Panc1 (cell line): ENCODE measurements at regions not wholly inside any gene's neighbourhood (a gene's known extent, or its start where the extent isn't known, plus 50 kb on each side); places are given as distances from the start of the nearest gene placed in this dataset.

Experiments
- ATAC-seq: fragments of 200-7000 bp; cut with Tn5 transposase; 2 replicates; pipeline ENCODE4 v1.9.1; 2020; ENCODE audit warnings: mild to moderate bottlenecking, moderate library complexity
- BruUV-seq: library from RNA; stranded (reverse); fragments of 400-500 nt; replicated peaks from 2 replicates; lab custom pipeline; 2021; lab: Mats Ljungman, UMichigan
- CTCF ChIA-PET: fragments of 300-600 bp; sonication (Branson Sonifier 250); formaldehyde crosslinking; loops from one replicate; lab custom pipeline; 2022; ENCODE audit warnings: antibody characterized with exemption; lab: Charles Lee
- POLR2A ChIA-PET: fragments of 300-600 bp; sonication (Branson Sonifier 250); formaldehyde crosslinking; loops from one replicate; lab custom pipeline; 2022; ENCODE audit warnings: antibody characterized with exemption; lab: Charles Lee
- DNase-seq: peaks from one replicate; pipeline ENCODE4 v3.0.0-alpha.2; 2010; ENCODE audit warnings: low read depth, low spot score
- H3K27ac ChIP-seq: 2 replicates; pipeline ENCODE4 v1.5.1; 2011; ENCODE audit warnings: mild to moderate bottlenecking, low read length, inconsistent platforms
- H3K27me3 ChIP-seq: fragments of 200-500 bp; sonication (Bioruptor generic); 2 replicates; pipeline ENCODE4 v1.6.0; 2014; ENCODE audit warnings: low read length, inconsistent platforms; ENCODE audit not compliant: control insufficient read depth, insufficient read depth
- H3K36me3 ChIP-seq: fragments of 200-500 bp; sonication (Bioruptor generic); 2 replicates; pipeline ENCODE4 v1.5.1; 2014; ENCODE audit warnings: inconsistent platforms, mild to moderate bottlenecking, low read length, moderate library complexity; ENCODE audit not compliant: control insufficient read depth, insufficient read depth
- H3K4me1 ChIP-seq: 2 replicates; pipeline ENCODE4 v1.5.1; 2011; ENCODE audit warnings: inconsistent platforms, mild to moderate bottlenecking, low read length, moderate library complexity; ENCODE audit not compliant: control insufficient read depth, insufficient read depth
- H3K4me3 ChIP-seq, 2 experiments: 2 replicates each; pipeline ENCODE4 v1.5.1; 2011 to 2012; ENCODE audit warnings: low read depth in 2 of 2, low read length in 2 of 2, mild to moderate bottlenecking in 2 of 2, inconsistent platforms in 1 of 2, moderate library complexity in 1 of 2
- H3K9me3 ChIP-seq: fragments of 200-500 bp; sonication (Bioruptor generic); 2 replicates; pipeline ENCODE4 v1.5.1; 2014; ENCODE audit warnings: low read depth, mild to moderate bottlenecking, inconsistent platforms, low read length, moderate library complexity; ENCODE audit not compliant: control insufficient read depth, insufficient read depth
- POLR2AphosphoS5 ChIP-seq: IDR thresholded peaks from 2 replicates; pipeline ENCODE4 v1.6.1; 2012; ENCODE audit warnings: mild to moderate bottlenecking, low read depth, low read length, moderate library complexity
- SIN3A ChIP-seq: IDR thresholded peaks from 2 replicates; pipeline ENCODE4 v1.6.1; 2012; ENCODE audit warnings: low read depth, mild to moderate bottlenecking, low read length, moderate library complexity, borderline replicate concordance; ENCODE audit not compliant: insufficient read depth
- TCF7L2 ChIP-seq: IDR thresholded peaks from 2 replicates; pipeline ENCODE4 v1.6.1; 2011; ENCODE audit warnings: mild to moderate bottlenecking, low read depth, low read length, inconsistent platforms
- in situ Hi-C: cut with HindIII; loops from 2 replicates; pipeline ENCODE4 v1.10.0; 2016; ENCODE audit warnings: low sequenced_read_pairs, low pct_unique_long_range_greater_than_20kb
- intact Hi-C: fragments of 100-400 bp; cut with micrococcal nuclease; formaldehyde crosslinking; loops from one replicate; pipeline ENCODE4 v1.10.0; 2022; ENCODE audit not compliant: unreplicated experiment
- TF ChIP-seq, protein P1 (sequence below): fragments of 450-650 bp; IDR thresholded peaks from 2 replicates; pipeline ENCODE4 v1.5.1; 2017; ENCODE audit warnings: mild to moderate bottlenecking
- TF ChIP-seq, protein P2 (sequence below), 2 experiments: IDR thresholded peaks; 2 replicates each; pipeline ENCODE4 v1.6.1; 2011 to 2012; ENCODE audit warnings: low read depth in 2 of 2, control low read depth in 1 of 2, low read length in 1 of 2, mild to moderate bottlenecking in 1 of 2, moderate library complexity in 1 of 2; ENCODE audit not compliant: insufficient read depth in 1 of 2

DNA sequence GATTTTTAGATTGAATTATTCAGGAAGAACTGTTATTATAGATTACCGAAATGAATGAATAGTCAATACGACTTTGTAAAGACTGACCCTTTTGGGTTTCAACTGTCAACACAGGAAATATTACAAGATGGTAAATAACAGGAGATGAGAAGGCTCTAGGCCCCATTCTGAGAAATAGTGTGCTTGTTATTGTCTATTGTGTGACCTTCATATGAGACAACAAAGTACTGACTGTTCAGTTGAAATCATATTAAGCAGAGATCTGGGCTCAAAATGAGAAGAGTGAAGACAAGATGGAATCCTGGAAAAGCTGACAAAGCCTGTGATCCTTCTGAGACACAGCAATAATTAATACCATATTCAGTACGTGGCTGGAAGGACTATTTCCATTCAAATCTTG, 503.8 kb downstream of the INHBA start:
- Histone ChIP-seq H3K4me1 (no peaks in the 10 kb centered on the region), H3K36me3 (no peaks in the 10 kb centered on the region), H3K27me3 (no peaks in the 10 kb centered on the region), H3K4me3 (no peak overlapping the region), H3K9me3 (no peaks in the 10 kb centered on the region), H3K27ac (no peak overlapping the region)
- POLR2A ChIA-PET, result no interaction called here
- BruUV-seq, result no TSS peak
- in situ Hi-C loops, result no loop called here
- TF ChIP-seq, protein P1, sequence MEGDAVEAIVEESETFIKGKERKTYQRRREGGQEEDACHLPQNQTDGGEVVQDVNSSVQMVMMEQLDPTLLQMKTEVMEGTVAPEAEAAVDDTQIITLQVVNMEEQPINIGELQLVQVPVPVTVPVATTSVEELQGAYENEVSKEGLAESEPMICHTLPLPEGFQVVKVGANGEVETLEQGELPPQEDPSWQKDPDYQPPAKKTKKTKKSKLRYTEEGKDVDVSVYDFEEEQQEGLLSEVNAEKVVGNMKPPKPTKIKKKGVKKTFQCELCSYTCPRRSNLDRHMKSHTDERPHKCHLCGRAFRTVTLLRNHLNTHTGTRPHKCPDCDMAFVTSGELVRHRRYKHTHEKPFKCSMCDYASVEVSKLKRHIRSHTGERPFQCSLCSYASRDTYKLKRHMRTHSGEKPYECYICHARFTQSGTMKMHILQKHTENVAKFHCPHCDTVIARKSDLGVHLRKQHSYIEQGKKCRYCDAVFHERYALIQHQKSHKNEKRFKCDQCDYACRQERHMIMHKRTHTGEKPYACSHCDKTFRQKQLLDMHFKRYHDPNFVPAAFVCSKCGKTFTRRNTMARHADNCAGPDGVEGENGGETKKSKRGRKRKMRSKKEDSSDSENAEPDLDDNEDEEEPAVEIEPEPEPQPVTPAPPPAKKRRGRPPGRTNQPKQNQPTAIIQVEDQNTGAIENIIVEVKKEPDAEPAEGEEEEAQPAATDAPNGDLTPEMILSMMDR, result no peak
- TF ChIP-seq TCF7L2 (no peak), SIN3A (no peak), POLR2AphosphoS5 (no peak)
- TF ChIP-seq, protein P2, sequence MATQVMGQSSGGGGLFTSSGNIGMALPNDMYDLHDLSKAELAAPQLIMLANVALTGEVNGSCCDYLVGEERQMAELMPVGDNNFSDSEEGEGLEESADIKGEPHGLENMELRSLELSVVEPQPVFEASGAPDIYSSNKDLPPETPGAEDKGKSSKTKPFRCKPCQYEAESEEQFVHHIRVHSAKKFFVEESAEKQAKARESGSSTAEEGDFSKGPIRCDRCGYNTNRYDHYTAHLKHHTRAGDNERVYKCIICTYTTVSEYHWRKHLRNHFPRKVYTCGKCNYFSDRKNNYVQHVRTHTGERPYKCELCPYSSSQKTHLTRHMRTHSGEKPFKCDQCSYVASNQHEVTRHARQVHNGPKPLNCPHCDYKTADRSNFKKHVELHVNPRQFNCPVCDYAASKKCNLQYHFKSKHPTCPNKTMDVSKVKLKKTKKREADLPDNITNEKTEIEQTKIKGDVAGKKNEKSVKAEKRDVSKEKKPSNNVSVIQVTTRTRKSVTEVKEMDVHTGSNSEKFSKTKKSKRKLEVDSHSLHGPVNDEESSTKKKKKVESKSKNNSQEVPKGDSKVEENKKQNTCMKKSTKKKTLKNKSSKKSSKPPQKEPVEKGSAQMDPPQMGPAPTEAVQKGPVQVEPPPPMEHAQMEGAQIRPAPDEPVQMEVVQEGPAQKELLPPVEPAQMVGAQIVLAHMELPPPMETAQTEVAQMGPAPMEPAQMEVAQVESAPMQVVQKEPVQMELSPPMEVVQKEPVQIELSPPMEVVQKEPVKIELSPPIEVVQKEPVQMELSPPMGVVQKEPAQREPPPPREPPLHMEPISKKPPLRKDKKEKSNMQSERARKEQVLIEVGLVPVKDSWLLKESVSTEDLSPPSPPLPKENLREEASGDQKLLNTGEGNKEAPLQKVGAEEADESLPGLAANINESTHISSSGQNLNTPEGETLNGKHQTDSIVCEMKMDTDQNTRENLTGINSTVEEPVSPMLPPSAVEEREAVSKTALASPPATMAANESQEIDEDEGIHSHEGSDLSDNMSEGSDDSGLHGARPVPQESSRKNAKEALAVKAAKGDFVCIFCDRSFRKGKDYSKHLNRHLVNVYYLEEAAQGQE (IDR thresholded peaks at IDR 0.05; ENCODE audit: insufficient read depth in 1 of 2, low read depth in 2 of 2, low read length in 1 of 2), result no peak
- ATAC-seq (no peak), DNase-seq (no peak)
- intact Hi-C loops, result no loop called here
- CTCF ChIA-PET, result no interaction called here

DNA sequence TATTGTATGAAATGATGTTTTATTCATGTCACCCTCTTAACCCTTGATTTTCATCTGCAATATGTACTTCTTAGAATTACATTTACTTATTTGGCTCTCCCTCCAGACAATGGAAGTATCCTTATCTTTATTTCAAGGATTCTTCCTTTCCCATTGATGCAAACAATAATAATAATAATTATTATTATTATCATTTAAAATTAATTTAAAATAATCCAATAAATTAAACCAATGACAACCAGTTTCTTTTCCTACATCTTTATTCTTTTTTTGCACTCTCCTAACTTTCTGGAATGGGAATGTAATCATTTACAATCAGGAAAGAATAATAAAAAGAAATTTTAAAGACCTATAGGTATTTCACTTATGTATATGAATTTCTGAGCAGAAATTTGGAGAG, 504.4 kb downstream of the INHBA start:
- no TSS peak for BruUV-seq
- in situ Hi-C loops, result no loop called here

More for the DNA sequence above, 504.4 kb downstream of the INHBA start:
- intact Hi-C loops, result no loop called here
- Histone ChIP-seq H3K36me3 (no peaks in the 10 kb centered on the region), H3K27me3 (no peaks in the 10 kb centered on the region), H3K9me3 (no peaks in the 10 kb centered on the region), H3K27ac (no peak overlapping the region), H3K4me3 (no peak overlapping the region), H3K4me1 (no peaks in the 10 kb centered on the region)
- CTCF ChIA-PET, result no interaction called here
- no peak for DNase-seq
- POLR2A ChIA-PET, result no interaction called here
- TF ChIP-seq, protein P2 (IDR thresholded peaks at IDR 0.05; ENCODE audit: insufficient read depth in 1 of 2, low read depth in 2 of 2, low read length in 1 of 2), result no peak
- TF ChIP-seq TCF7L2, result no peak
- no peak for ATAC-seq
